LNCAP (cell line): ENCODE measurements at regions not wholly inside any gene's neighbourhood (a gene's known extent, or its start where the extent isn't known, plus 50 kb on each side); places are given as distances from the start of the nearest gene placed in this dataset.

Source experiments
- CTCF ChIP-seq: fragments of 450-650 bp; IDR thresholded peaks from 2 replicates; pipeline ENCODE4 v1.5.1; 2017; ENCODE audit warnings: mild to moderate bottlenecking

GRCh38 chr10:61835946-61836887, 65.3 kb upstream of the ARID5B start:
- no peak for TF ChIP-seq CTCF

GRCh38 chr10:61836888-61837754, 64.4 kb upstream of the ARID5B start:
- TF ChIP-seq CTCF, result no peak

GRCh38 chr10:61837755-61838171, 63.7 kb upstream of the ARID5B start:
- no peak for TF ChIP-seq CTCF

GRCh38 chr10:61839916-61840315, 61.6 kb upstream of the ARID5B start:
- no peak for TF ChIP-seq CTCF

- no peak for TF ChIP-seq CTCF
These were observed 61.1 kb upstream of the ARID5B start for GRCh38 chr10:61840403-61840802.

- TF ChIP-seq CTCF, result no peak
These were observed 60.1 kb upstream of the ARID5B start for GRCh38 chr10:61841338-61841875.

- no peak for TF ChIP-seq CTCF
These were observed 58.6 kb upstream of the ARID5B start for GRCh38 chr10:61842755-61843497.
